GM19328 (cell line): ENCODE measurements at regions not wholly inside any gene's neighbourhood (a gene's known extent, or its start where the extent isn't known, plus 50 kb on each side); places are given as distances from the start of the nearest gene placed in this dataset.
"Not testable (repeated sequence)": the region's sequence is repeated elsewhere in the genome, so short reads cannot be mapped to it uniquely, and the experiment has no call there.

Experiments used
- ATAC-seq: cut with Tn5 transposase; IDR thresholded peaks from one replicate; pipeline ENCODE4 v1.9.1; 2021; ENCODE audit warnings: mild to moderate bottlenecking, moderate library complexity; ENCODE audit not compliant: unreplicated experiment

GRCh38 chr3:99322551-99322950, 315.8 kb upstream of the COL8A1 start:
- no peak for ATAC-seq

DNA sequence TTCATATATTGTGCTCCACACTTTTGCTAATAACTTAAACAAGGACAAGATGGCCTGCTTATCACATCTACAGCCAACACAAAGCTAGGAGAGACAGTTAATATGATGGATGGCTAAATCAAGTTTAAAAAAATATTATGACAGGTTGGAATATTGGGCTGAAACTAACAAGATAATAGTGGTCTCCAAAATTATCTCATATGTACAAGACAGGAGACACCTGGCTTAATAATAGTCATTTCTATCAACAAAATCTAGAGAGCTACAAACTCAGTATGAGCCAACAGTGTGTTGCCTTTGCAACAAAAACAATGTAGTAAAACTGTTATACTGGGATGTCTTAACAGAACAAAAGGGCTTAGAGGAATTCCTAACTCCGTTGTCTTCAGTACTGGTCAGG, 317.1 kb upstream of the COL8A1 start:
- ATAC-seq: no peak

GRCh38 chr3:99319961-99320360, 318.4 kb upstream of the COL8A1 start:
- ATAC-seq: no peak

- no peak for ATAC-seq
Observed at GRCh38 chr3:99319450-99319849, 318.9 kb upstream of the COL8A1 start.

- no peak for ATAC-seq
Observed at GRCh38 chr3:99317201-99317600, 321.2 kb upstream of the COL8A1 start.

GRCh38 chr3:99315896-99316295, 322.5 kb upstream of the COL8A1 start:
- ATAC-seq: no peak

DNA sequence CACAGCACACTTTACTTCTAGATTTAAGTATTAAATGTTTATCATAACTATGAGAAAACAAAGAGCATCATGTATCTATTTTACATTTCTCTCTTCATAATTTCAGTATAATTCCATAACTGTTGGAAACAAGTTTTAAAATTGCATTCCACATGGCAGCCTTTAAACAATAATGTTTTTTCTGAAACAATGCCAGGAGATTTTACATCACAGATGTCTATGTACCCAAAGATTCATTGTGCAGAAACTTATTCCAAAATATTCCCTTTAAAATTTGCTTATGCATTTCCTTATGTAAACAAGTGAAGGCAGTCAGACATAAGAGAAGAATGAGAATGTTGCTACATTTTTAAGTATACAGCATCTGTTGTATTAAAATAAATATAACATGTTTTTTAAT, 324.9 kb upstream of the COL8A1 start:
- ATAC-seq: no peak

GRCh38 chr3:99298661-99299060, 339.7 kb upstream of the COL8A1 start:
- ATAC-seq: no peak

GRCh38 chr3:99295836-99296235, 342.6 kb upstream of the COL8A1 start:
- no peak for ATAC-seq

GRCh38 chr3:99294092-99294491, 344.3 kb upstream of the COL8A1 start:
- ATAC-seq: not testable (repeated sequence)

GRCh38 chr3:99287876-99288275, 350.5 kb upstream of the COL8A1 start:
- no peak for ATAC-seq

DNA sequence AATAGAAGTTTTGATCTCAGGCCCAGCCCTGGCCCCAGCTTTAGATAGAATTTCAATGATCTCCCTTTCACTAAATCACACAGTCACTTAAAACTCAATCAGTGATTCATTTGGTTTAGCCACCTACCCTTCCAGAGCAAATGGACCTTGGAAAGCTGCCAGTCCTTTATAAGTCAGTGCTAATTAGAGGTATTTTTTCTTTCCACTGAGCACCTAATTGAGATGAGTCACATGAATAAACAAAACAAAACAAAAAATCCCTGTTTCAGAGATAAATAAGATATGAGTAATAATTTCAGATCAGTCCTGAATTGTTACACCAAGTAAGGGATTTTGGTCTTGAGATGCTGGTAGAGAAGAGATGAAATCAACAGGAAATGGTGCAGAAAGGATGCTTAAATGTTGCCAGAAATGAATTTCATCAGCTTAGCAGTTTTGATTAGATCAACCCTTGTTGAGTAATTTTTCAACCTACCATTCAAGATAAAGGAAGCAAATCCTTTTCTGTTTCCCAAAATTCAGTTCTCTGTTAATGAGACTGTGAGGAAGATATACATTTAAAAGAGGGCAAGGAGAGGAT, 352.0 kb upstream of the COL8A1 start:
- no peak for ATAC-seq

DNA sequence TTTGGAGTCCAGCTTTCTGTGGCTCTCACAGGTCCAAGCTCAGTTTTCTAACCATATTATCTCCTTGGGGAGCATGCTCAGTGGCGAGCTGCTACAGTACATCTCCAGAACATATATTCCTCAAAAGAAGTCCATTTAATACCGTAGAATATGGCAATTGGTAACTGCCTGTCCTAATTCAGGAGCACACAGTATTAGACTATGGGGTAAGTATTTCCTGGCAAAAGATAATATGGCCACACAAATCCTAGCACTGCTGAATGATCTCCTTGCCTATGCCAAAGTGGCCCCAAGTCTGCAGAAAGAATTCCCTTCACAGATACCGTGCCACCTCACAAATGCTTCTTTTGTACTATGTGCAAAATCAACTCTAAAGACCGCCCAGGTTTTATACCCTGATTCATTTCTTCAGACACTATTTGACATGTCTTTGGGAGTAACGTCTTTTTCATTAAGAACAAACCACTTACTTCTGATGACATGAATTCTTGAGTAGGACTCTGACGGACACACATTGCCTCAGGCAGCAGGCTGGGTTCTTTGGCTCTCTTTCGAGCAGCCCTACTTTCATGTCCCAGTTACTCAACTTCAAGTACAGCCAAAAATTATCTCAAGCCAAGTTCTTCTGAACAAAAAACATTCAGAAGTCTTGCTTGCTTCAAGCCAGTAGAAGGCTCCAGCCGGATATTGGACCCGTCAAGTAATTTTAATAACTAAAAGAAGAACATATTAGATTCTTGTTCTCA, 368.3 kb upstream of the DCBLD2 start:
- no peak for ATAC-seq

GRCh38 chr3:99256788-99257187, 355.3 kb upstream of the DCBLD2 start:
- ATAC-seq: no peak

DNA sequence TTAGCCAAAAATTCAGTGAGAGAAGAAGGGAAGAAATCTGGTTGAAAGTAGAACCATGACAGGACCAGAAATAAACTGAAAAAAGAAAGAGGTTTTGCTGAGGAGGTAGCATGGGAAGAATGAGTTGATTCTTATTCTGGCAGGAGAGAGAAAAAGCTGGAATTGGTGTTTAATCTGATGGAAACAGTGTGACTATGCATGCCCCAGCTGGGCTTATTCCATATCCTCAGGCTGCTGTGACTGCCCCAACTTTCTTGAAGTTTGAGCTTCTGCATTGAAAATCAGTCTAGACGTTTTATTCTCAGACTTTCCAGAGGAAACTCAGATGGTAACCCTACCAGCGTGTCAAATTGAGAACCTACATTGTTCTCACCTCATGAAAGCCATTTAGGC, 352.5 kb upstream of the DCBLD2 start:
- ATAC-seq: no peak

DNA sequence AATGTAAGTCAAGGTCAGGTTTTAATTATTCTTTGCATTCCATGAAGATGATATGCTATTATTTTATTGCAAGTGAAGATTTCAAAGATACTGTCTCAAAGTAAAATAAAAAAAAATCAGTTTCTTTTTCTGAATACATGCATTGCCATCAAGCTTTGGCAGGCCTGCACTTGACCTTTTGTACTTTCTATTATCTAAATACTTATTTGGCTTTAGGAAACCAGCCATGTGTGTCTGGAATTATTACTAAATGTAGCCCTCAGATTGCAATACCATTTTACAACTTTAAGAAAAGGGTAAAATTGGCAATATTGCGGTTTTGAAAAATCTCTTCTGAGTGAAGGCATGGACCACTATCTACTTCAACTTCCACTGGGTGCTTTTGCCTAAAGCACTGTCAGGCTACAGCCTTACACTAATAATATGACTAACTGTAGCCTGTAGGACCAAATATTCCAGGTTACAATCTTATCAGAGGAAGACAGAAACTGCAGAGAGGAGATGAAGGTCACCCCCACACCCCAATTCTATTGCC, 349.4 kb upstream of the DCBLD2 start:
- ATAC-seq: no peak

DNA sequence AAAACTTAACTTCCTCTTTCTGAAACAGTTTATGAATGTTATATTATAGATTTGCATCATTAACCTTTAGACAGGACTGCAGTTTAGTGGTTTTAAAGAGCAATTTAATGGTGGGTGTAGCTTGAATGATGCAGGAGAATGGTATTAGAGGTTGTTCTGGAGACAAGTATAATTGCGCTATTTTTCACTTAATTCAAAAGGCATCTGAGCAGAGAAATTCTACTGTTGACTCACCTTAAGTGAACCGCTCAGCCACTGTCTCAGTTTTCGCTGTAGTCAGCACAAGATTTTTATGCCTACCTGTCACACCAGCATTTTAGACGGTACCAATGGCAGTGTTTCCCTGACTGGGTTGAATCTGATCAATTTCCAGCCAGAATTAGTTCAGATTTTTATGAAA, 348.8 kb upstream of the DCBLD2 start:
- ATAC-seq: no peak

- no peak for ATAC-seq
Observed at GRCh38 chr3:99249627-99250026, 348.1 kb upstream of the DCBLD2 start.

GRCh38 chr3:99248913-99249312, 347.4 kb upstream of the DCBLD2 start:
- ATAC-seq: no peak

GRCh38 chr3:99248130-99248529, 346.6 kb upstream of the DCBLD2 start:
- no peak for ATAC-seq

DNA sequence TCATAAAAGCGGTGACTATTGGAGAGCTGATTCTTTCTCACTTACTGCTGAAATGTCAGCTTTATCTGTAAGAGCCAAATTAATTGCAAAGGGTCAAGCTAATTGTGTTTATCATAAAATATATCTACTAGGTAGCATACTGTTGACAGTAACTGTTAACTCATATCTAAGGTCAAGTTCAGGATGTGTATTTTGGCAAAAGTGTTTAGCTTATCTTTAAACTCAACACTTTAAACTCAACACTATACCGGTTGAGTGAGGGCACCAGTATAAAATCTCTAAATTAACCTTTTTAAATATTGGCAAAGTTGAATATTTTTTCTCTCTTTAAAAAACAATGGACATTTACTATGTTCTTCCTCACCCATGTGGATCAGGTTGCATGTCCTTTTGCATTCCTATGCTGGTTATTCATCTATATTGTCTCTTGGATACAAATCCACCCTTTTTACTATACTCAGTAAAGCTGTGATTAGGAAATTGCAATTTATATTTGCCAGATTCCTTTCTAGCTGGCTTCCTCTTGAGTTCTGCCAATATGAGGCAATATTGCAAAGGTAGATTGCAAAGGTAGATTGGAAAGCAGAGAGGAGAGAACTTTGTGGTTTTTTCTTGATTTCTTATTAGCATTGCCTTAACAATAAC, 344.6 kb upstream of the DCBLD2 start:
- no peak for ATAC-seq

DNA sequence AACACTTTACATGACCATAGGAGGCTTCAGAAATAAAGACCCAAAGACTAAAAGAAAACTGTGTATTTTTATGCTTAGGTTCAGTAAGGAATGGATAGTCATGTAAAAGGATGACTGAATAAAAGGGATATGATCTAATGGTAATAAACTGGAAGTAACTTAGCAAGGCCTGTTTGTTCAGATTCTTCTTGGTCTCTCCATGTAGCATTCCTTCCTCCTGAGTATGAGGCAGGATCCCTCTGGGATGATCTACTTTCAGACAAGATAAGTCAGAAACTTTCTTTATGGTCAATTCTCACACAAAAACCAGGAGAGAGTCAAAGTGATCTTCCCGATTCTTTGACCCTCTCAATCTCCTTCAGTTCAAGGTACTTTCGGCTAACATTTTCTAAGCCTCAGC, 340.8 kb upstream of the DCBLD2 start:
- no peak for ATAC-seq
